NCI-H524 (cell line): ENCODE measurements at regions not wholly inside any gene's neighbourhood (a gene's known extent, or its start where the extent isn't known, plus 50 kb on each side); places are given as distances from the start of the nearest gene placed in this dataset.
"Not testable (repeated sequence)": the region's sequence is repeated elsewhere in the genome, so short reads cannot be mapped to it uniquely, and the experiment has no call there.

ENCODE experiments used
- DNase-seq, 2 experiments: peaks; one replicate each; lab custom pipeline; 2025; lab: John Stamatoyannopoulos, UW

DNA sequence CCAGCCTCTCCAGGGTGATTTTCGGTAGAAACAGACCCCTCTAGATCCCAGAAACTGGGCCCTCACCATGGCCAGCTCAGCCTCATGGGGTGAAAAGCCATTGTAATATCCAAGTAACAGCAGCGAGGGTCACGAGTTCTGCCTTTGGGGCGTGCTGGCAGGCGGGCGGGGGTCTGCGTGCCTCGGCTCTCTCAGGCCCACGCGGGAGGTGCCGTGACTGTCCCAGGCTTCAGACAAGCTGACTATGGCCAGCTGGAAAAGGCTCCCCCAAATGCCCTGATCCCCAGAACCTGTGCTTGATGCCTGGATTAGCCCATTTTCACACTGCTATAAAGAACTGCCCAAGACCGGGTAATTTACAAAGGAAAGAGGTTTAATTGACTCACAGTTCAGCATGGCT lies 160.2 kb downstream of the LAT start:
- DNase-seq, result not testable (repeated sequence)

DNA sequence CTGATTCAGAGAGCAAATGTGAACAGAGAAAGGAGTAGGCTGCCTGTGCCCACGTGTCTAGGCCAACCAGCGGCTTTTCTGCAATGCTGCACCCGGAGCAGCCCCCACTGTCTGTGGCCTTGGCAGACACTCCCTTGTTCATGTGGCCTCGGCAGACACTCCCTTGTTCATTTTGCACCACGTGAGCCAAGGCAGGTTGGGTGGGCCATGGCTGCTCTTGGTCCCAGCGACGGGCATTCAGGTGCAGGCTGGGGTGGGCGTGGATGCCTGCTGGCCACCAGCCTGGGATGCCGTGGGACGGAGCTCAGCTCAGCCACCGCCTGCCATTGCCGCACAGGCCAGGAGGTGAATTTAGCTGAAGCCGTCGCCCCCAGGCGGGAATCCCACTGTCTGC lies 159.8 kb downstream of the LAT start:
- DNase-seq, result not testable (repeated sequence)

DNA sequence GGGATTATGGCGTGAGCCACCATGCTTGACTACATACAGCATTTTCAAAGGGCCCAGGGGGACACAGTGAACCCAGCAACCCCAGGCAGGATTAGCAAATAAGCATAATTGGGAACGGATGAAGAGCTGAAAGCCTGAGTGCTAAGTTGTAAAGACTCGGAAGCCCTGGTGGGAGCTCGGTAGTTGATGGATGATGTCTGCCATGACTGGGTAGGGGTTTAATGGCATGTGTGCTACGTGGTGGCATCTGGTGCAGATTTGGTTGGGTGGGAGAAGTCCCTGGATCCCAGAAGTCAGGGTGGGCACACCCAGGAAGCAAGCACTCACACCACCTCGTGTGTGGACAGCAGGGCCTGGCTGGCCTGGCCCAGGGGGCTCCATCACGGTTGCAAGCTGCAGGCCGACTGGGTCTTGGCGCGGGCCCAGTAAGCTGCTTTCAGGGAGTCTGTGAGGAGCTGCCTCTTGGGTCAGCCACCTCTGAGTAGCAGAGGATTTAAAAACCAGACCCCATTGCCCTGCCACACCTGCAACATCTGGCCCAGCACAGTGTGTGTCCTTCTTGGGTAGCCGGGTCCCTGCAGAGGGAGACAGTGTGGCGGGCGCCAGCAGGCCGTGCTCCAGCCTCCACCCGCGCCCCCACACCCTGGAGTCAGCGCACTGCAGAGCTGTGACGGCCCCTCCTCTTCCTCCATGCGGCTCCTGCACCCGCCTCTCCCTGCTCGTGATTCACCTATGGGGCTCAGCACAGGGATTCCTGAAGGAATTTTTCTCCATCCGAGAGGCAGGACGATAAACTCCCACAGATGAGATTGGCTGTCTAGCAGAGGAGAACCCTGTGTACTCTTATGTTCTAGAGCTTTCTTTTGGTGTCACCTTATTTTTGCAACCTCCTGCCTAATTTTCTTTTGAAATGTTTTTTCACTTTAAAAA lies 159.2 kb downstream of the LAT start:
- not testable (repeated sequence) for DNase-seq

DNA sequence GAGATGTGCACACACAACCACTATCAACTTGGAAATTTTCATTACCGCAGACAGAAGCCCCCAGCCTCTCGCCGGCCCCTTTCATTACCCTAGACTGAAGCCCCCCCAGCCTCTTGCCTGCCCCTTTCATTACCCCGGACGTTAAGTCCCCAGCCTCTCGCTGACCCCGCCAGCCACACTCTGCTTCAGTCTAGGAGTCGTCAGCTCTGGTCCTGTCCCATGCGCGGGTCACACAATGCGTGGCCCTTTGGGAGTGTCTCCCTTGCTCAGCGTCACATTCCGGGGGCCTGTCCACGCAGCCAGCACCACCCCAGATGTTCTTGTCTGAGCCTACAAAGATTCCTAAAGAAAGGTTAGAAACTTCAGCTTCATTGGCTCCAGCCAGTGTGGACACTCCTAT lies 157.7 kb downstream of the LAT start:
- DNase-seq, result not testable (repeated sequence)

DNA sequence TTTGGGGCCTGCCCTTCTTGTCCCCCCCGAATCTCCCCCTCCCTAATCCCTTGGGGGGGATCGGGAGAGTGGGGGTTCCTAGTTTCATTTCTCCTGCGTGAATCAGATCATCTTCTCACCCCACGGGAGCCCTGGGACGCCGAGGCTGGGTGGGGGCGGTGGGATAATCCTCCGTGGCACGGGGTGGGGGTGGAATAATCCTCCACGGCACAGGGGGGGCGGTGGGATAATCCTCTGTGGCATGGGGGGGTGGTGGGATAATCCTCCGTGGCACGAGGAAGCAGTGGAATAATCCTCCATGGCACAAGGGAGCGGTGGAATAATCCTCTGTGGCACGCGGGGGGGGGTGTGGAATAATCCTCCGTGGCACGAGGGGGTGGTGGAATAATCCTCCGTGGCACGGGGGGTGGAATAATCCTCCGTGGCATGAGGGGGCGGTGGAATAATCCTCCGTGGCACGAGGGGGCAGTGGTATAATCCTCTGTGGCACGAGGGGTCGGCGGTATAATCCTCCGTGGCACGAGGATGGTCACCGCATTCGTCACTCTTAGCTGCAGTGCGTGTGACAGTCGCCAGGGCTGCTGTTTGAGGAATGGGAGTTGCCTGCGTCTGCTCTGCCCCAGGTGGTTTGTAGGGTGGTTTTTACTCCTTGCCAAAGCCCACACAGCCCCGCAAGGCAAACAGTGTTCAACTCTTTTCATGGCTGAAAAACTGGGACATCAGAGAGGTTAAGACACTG lies 156.9 kb downstream of the LAT start:
- no peak for DNase-seq

DNA sequence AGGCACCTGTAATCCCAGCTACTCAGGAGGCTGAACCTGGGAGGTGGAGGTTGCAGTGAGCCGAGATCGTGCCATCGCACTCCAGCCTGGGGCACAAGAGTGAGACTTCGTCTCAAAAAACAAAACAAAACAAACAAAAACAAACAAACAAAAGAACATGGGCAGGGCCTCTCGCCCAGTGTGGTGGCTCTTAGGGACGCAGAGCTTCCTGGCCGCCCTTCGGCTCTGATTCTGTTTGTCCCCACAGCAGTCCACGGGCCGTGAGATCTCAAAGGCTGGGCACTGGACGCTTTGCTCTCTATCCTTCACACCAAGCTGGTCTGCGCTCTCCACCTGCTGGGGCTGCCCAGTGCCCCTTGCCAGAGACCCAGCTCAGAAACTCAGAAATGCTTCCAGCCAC lies 156.3 kb downstream of the LAT start:
- DNase-seq, result not testable (repeated sequence)

DNA sequence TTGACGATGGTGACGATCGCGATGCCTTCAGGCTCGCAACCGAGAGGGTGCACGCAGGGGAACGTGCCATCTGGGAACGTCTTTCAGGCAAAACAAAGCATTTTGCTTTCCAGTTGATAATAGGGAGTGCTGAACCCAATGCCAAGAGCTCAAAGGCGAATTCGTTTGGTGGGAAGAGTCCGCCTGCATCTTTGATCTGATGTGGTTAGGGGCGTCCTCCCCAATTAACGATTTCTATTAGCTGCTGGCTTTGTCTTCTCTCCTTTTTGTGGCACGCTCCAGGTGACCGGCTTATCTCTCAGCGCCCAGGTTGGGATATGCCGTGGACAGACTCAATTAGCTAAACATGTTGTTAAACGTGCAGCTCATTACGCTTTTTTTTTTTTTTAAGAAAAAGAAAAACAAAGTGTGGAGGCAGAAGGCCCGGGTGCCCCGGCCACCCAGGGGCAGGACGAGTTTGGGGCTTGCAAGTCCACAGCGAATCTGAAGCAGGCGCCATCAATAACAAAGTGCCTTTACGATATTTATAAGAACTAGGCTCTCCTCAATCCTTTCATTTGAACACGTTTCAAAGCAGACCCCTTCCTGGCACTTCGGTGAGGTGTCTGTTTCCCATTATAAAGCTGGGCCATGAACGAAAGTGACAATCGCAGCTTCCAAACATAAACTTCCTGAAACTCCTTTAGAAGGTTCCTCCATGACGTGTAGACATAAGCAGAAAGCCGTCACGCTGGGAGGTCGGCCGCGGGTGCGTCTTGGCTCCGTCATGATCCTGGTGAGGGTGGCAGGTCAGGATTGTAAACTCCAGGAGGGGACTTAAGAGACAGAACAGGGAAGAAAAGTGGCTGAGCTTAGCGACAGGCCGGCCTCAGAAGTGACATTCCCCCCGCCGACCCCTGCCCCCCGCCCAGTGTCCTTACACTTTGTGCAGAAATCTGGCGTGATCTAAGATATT lies 155.3 kb downstream of the LAT start:
- DNase-seq, result not testable (repeated sequence)

DNA sequence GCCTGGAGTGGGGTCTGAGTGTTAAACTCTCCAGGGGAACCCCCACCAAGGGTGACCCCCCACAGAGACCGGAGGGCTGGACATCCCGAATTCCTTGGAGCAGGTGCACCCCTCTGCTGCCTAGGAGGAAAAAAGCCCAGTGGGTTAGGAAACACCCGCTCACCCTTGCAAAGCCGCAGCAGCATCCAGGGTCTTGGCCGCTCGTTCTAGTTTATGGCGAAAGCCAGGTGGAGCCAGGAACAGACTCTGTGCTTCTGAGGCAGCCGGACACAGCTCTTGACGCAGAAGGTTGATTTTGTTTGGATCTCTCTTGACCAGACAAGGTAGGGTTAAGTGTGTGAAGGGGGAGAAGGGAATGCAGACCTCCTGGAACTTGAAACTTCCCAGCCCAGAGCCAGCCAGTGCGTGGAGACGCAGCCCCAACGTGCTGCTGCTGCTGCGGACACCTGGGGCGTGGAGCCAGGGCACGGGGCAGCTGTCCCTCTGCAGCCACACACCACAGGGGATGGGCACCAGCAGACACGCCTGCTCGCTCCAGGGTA lies 154.5 kb downstream of the LAT start:
- no peak for DNase-seq

DNA sequence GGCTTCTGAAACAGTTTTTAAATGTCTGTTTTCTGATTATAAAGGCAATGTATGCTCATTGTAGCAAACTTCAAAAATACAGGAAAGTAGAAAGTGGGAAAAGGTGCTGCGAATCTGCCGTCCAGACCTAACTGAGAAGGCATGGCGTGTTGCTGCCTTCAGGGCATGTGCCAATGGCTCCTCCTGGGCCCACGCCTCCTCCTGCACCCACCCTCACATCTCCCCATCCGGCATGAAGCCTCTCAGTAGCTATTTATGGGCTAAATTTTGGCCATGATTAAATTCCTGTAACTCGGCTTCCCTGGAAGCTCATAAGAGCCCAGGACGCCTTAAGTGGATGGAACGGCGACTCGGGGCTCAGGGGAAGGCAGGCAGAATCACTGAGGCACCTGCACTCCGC lies 153.8 kb downstream of the LAT start:
- not testable (repeated sequence) for DNase-seq

DNA sequence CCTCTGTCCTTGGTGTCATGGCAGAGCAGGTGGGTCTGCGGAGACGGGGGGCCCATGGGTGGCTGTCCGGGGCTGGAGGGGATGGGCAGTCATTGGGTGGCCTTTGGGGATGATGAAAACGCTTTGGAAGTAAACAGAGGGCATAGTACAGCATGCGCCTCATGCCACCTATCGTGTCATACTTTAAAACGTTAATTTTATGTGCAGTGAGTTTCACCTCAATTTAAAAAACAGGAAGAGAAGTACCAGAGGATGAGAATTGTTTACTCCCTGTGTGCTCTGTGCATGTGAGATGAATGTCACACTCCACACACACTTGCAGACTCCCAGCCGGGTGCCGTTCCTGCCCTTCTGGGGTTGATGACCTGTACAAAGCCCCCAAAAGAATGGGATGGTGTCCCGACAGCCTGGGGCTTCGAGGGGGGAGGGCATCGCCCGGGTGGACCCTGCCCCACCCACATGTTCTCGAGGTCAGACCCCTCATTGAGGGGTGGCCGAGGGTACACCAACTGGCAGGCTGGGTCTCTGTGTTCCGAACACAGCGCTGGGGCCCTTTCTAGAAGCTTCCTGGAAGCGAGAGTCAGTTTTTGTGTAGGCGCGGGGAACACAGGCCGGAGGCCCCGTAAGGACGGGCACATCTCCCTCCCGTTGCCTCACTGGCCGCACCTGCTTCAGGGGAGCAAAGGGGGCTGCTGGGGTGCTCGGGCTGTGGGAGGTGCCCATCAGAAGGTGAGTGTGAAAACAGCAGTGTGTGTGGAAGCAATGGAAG lies 153.2 kb downstream of the LAT start:
- DNase-seq, result not testable (repeated sequence)

DNA sequence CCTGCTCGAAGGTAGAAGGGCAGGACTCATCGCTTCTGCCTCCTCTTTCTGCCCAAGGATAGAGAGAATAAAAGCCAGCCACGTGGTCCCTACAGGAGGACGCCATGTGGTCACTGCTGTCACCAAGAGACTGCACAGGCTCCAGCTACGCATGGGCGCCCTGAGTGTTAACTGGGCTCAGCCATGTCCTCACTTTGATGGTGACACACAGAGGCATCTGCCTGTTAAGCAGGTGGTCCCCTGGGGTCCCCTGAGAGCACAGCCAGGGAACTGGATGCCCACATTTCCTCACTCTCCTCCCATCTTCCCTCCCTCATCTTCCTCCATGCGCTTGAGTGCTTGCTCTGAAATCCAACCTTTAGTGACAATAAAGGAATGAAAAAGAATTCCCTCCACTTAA lies 152.6 kb downstream of the LAT start:
- not testable (repeated sequence) for DNase-seq

DNA sequence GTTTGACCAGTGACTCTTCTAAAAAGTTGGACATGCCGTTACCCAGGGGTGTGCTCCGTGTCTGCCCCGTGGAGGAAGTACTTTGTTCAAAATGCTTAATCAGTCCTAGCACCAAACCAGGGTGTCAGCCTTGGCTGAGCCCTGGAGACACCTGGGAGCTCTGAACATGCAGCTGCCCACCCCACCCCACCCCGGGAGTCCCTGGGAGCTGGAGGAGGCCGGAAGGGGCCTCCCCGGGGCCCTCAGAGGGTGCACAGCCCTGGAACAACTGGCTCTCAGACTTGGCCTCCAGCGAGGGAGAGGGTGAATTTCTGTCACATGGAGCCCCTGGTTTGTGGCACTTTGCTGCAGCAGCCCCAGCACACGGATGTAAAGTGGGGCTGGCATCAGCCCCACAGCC lies 152.1 kb downstream of the LAT start:
- not testable (repeated sequence) for DNase-seq

DNA sequence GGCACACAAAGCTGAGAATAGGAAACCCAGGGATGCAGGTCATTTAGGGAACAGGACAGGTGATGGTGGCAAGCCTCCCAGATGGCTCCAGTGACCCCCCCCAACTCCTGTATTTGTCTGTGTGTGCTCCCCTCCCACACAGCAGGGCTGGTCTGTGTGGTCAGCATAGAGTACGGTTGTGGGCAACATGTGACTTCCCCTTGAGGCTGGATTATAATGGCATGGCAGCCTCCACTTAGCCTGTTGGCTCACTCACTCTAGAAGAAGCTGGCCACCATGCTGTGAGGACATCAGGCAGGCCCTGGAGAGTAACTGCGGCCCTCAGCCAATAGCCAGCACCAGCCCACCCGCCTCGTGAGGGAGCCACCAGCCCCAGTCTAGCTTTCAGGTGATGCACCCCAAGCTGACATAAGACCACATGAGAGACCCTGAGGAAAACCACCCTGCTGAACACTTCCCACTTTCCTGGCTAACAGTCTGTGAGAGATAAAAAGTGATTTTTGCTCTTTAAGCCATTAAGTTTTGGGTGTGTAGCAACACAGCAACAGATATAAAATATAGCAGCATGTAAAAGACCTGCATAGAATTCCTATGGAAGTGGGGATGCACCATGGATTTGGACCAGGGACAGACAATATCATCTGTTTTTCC lies 151.3 kb downstream of the LAT start:
- DNase-seq, result not testable (repeated sequence)

DNA sequence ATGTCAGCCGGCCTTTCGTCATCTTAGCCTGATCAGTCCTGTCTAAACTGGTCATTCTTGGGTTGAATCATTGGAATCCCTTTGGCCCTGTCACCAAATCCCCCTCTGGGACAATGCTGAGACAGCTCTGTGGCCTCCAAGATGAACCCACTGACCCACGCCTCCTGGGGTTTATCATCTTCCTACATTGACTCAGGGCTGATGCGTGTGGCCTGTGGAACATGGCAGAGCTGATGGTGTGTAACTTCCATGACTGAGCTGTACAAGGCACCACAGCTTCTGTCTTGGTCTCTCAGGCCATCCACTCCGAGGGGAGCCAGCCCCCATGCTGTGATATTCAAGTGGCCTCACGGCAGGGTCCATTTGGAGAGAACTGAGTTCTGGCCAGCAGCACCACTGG lies 150.2 kb downstream of the LAT start:
- not testable (repeated sequence) for DNase-seq

DNA sequence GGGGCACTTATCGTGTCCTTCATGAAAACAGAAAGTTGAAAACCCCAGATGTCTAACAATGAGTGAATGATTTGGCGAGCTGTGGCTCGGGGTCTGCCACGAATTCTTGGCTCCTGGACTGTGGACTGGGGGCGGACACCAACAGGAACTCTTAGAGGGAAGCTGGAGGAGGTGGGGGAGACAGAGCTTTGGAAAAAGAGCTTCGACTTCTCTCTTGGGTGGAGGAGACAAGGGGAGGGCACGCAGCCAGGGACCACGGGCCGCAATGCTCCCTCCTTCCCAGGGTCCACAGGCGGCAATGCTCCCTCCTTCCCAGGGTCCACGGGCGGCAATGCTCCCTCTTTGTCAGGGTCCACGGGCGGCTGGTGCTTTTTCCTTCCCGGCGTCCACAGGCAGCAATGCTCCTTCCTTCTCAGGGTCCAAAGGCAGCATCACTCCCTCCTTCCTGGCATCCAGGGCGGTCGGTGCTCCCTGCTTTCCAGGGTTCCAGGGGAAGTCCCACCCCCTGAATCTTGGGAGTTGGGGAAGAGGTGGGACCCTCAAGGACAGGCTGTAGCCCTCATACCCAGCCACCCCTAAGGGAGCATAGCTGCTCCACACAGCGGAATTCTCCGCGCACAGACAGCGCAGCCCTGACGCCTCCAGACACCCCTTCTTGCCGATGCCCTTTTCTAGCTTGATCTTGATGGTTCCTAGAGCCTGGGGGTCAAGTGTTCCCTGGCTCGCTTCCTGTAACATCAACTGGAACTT lies 149.0 kb downstream of the LAT start:
- not testable (repeated sequence) for DNase-seq

DNA sequence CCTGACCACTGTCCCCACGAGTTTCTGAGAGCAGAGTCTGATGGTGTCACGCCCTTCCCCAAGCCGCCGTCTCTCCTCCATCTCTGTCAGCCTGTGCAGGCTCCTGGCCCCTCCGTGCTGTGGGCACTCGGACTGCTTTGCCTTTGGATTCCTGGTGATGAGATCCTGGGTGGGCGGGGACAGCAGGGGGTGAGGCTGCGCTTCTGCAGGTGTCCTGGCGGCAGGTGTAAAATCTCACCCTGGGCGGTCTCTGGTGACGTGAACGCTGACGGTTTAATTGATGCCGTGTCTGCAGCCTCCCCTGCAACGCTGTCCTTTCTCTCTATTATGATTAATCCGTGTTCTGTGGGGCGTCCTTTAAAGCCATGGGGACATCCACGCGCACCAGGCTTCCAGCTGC lies 148.0 kb downstream of the LAT start:
- DNase-seq, result not testable (repeated sequence)

DNA sequence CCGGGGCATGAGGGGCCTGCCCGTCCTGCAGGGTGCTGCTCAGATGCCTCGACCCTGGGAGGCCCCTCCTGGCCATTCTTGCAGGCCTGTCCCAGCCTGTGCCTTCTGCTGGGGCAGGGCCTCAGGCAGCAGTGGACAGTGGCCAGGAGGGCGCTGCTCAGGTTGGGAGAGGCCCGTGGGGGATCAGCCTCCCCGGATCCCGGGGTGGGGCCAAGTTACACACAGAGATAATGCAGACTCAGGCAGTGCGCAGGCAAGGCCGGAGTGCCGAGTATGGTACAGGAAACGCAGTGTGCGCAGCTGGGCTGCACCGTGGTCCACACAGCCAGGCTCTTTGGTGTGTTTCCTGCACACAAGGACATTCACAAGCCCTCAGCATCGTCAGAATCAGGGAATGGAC lies 147.6 kb downstream of the LAT start:
- DNase-seq, result not testable (repeated sequence)

DNA sequence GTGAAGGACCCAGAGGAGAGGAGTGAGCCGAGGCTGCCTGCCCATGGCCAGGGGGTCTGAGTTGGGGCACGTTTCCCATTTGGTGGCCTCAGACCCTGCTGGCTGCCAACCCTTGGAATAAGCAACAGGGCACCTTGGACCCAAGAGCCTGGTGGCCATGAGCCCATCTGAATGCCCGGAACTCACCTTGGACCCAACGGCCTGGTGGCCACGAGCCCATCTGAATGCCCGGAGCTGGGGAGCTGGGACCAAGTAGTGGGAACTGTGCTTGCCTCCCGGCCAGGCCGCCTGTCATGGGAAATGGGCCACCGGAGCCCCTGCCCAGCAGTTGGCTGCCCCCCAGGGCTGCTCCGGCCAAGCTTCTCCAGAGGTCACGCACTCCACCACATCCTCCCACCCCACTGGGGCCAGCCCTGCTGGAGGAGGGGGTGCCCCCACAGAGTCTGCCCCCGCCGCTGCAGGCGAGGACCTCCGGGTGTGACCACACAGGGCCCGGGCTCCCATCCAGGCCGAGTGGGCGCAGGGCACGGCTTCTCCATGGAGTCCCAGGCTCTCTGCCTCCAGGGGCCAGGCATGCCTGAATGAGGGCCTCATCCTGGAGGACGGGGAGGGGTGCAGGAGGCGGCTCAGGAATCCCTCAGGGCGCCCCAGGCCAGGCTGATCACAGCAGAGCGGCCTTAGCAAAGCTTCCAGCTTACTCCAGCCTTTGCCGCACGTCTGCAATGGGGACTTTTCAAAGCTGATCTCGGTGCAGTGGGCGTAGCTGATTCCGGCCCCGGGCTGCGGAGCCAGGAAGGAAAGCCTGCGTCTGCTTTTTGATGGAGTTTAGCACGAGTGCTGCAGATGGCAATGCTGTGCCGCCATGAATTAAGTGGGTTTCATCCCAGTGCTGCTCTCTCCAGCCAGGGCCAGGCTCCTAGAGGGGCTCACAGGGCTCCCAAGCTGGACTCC lies 146.3 kb downstream of the LAT start:
- DNase-seq, result not testable (repeated sequence)
